Lower leg skin (tissue), 4 donors: ENCODE measurements at regions not wholly inside any gene's neighbourhood (a gene's known extent, or its start where the extent isn't known, plus 50 kb on each side); places are given as distances from the start of the nearest gene placed in this dataset.

Experiments used
- DNase-seq, 2 donors: peaks; one replicate each; pipeline ENCODE4 v3.0.0-alpha.2; 2019; ENCODE audit warnings: low spot score in 2 of 2
- H3K4me3 ChIP-seq: fragments of 200-600 bp; sonication (generic); 2 replicates; pipeline ENCODE4 v1.5.1; 2017; ENCODE audit warnings: mild to moderate bottlenecking, low read depth; ENCODE audit not compliant: poor library complexity, severe bottlenecking
- CTCF ChIP-seq, 3 donors: fragments of 450-650 bp; IDR thresholded peaks; one replicate each; pipeline ENCODE4 v1.5.1; 2016; ENCODE audit warnings: antibody characterized with exemption in 3 of 3, mild to moderate bottlenecking in 3 of 3, moderate library complexity in 2 of 3
- POLR2A ChIP-seq, 2 donors: fragments of 450-650 bp; IDR thresholded peaks; one replicate each; pipeline ENCODE4 v1.6.1; 2016 to 2017; ENCODE audit warnings: antibody characterized with exemption in 2 of 2, mild to moderate bottlenecking in 1 of 2, moderate library complexity in 1 of 2
- WGBS, 2 donors: methylation state at CpG; one replicate each; pipeline ENCODE4 v1.1.5; 2018; 5-methylcytosine and 5-hydroxymethylcytosine counted together
- intact Hi-C: fragments of 100-400 bp; cut with DNase I; formaldehyde crosslinking; loops from one replicate; pipeline ENCODE4 v1.15.0; 2023; ENCODE audit warnings: low total_unique reads

- no peak for TF ChIP-seq POLR2A (IDR thresholded peaks at IDR 0.05)
- TF ChIP-seq CTCF (IDR thresholded peaks at IDR 0.05) = no peak
- intact Hi-C loops = no loop called here
- 84 to 90% methylated on average over 2 of the region's 2 CpGs for WGBS, 2 donors
- DNase-seq = no peak
- H3K4me3 ChIP-seq = no peak overlapping the region
Measured at GRCh38 chr2:220858101-220858500, 714.0 kb downstream of the EPHA4 start.

GRCh38 chr2:220871909-220872308 lies 700.2 kb downstream of the EPHA4 start:
- WGBS, 2 donors = 78 to 85% methylated on average over 6 of the region's 6 CpGs
- TF ChIP-seq CTCF (IDR thresholded peaks at IDR 0.05) (no peak), POLR2A (IDR thresholded peaks at IDR 0.05) (no peak)
- no peak for DNase-seq
- intact Hi-C loops = no loop called here
- no peak overlapping the region for H3K4me3 ChIP-seq

- intact Hi-C loops = no loop called here
- H3K4me3 ChIP-seq = no peak overlapping the region
- DNase-seq = no peak
- 66 to 71% methylated on average over 3 of the region's 3 CpGs for WGBS, 2 donors
- TF ChIP-seq POLR2A (IDR thresholded peaks at IDR 0.05) (no peak), CTCF (IDR thresholded peaks at IDR 0.05) (no peak)
Measured at GRCh38 chr2:220876080-220876824, 695.9 kb downstream of the EPHA4 start.

GRCh38 chr2:220877491-220877890 lies 694.6 kb downstream of the EPHA4 start:
- intact Hi-C loops = no loop called here
- WGBS, 2 donors = 79 to 81% methylated on average over 2 of the region's 2 CpGs
- no peak for TF ChIP-seq CTCF (IDR thresholded peaks at IDR 0.05)
- no peak for TF ChIP-seq POLR2A (IDR thresholded peaks at IDR 0.05)
- H3K4me3 ChIP-seq = no peak overlapping the region
- no peak for DNase-seq

- no peak for TF ChIP-seq POLR2A (IDR thresholded peaks at IDR 0.05)
- no peak for TF ChIP-seq CTCF (IDR thresholded peaks at IDR 0.05)
- no peak overlapping the region for H3K4me3 ChIP-seq
- no peak for DNase-seq
- intact Hi-C loops = no loop called here
- 85 to 94% methylated on average over 4 of the region's 4 CpGs for WGBS, 2 donors
Measured at GRCh38 chr2:220877897-220878296, 694.2 kb downstream of the EPHA4 start.
